ENCODE measurements at regions not wholly inside any gene's neighbourhood (a gene's known extent, or its start where the extent isn't known, plus 50 kb on each side); places are given as distances from the start of the nearest gene placed in this dataset.

- H3K27ac ChIP-seq (ENCODE audit: low read depth, low read length) = no peak overlapping the region
- H3K36me3 ChIP-seq (ENCODE audit: control insufficient read depth, insufficient read depth, low read length) = no peaks in the 10 kb centered on the region
- no peak for DNase-seq (ENCODE audit: low read depth in 4 of 6, low spot score in 6 of 6)
- no peak overlapping the region for H3K4me3 ChIP-seq (ENCODE audit: low read depth, low read length)
- H3K4me1 ChIP-seq (ENCODE audit: control insufficient read depth, insufficient read depth, low read length) = no peaks in the 10 kb centered on the region
- no peaks in the 10 kb centered on the region for H3K27me3 ChIP-seq (ENCODE audit: control insufficient read depth, insufficient read depth, low read length)
- WGBS (ENCODE audit: insufficient coverage) = no CpG with 5 or more reads among the region's 4 CpGs
- no peaks in the 10 kb centered on the region for H3K9me3 ChIP-seq (ENCODE audit: control insufficient read depth, insufficient read depth, low read length)
Measured at GRCh38 chr4:176627916-176628315, 164.8 kb downstream of the VEGFC start.

GRCh38 chr4:176631611-176632010 is 161.1 kb downstream of the VEGFC start:
- no peak for DNase-seq (ENCODE audit: low read depth in 4 of 6, low spot score in 6 of 6)
- H3K27ac ChIP-seq (ENCODE audit: low read depth, low read length) = no peak overlapping the region
- H3K27me3 ChIP-seq (ENCODE audit: control insufficient read depth, insufficient read depth, low read length) = no peaks in the 10 kb centered on the region
- H3K4me1 ChIP-seq (ENCODE audit: control insufficient read depth, insufficient read depth, low read length) = no peaks in the 10 kb centered on the region
- H3K9me3 ChIP-seq (ENCODE audit: control insufficient read depth, insufficient read depth, low read length) = no peaks in the 10 kb centered on the region
- H3K4me3 ChIP-seq (ENCODE audit: low read depth, low read length) = no peak overlapping the region
- H3K36me3 ChIP-seq (ENCODE audit: control insufficient read depth, insufficient read depth, low read length) = no peaks in the 10 kb centered on the region

Measured in spinal cord (tissue), 9 donors.